GM23248 (cell line): ENCODE measurements at regions not wholly inside any gene's neighbourhood (a gene's known extent, or its start where the extent isn't known, plus 50 kb on each side); places are given as distances from the start of the nearest gene placed in this dataset.

Source experiments
- DNase-seq: peaks from one replicate; pipeline ENCODE4 v3.0.0-alpha.2; 2015
- H2AFZ ChIP-seq: fragments of 200-600 bp; sonication (generic); 2 replicates; pipeline ENCODE4 v1.6.1; 2016; ENCODE audit warnings: antibody characterized with exemption
- H3F3A ChIP-seq: fragments of 200-600 bp; sonication (generic); 2 replicates; pipeline ENCODE4 v1.6.1; 2016; ENCODE audit warnings: mild to moderate bottlenecking, antibody characterized with exemption, mixed run types; ENCODE audit not compliant: insufficient read depth
- H3K27ac ChIP-seq: fragments of 200-600 bp; sonication (generic); 2 replicates; pipeline ENCODE4 v1.5.1; 2016; ENCODE audit warnings: mild to moderate bottlenecking
- H3K27me3 ChIP-seq: fragments of 200-600 bp; sonication (generic); replicated peaks from 2 replicates; pipeline ENCODE4 v1.6.1; 2016; ENCODE audit warnings: mild to moderate bottlenecking; ENCODE audit not compliant: insufficient read depth
- H3K36me3 ChIP-seq: fragments of 200-600 bp; sonication (generic); 2 replicates; pipeline ENCODE4 v1.6.1; 2016; ENCODE audit warnings: low read depth, mild to moderate bottlenecking
- H3K4me1 ChIP-seq: fragments of 200-600 bp; sonication (generic); 2 replicates; pipeline ENCODE4 v1.6.1; 2016; ENCODE audit warnings: mild to moderate bottlenecking; ENCODE audit not compliant: insufficient read depth
- H3K4me2 ChIP-seq: fragments of 200-600 bp; sonication (generic); one replicate; pipeline ENCODE4 v1.6.1; 2016; ENCODE audit warnings: mild to moderate bottlenecking; ENCODE audit not compliant: unreplicated experiment
- H3K4me3 ChIP-seq: fragments of 200-600 bp; sonication (generic); 2 replicates; pipeline ENCODE4 v1.5.1; 2016; ENCODE audit warnings: mild to moderate bottlenecking
- H3K79me2 ChIP-seq: fragments of 200-600 bp; sonication (generic); 2 replicates; pipeline ENCODE4 v1.6.1; 2016; ENCODE audit warnings: mild to moderate bottlenecking; ENCODE audit not compliant: insufficient read depth
- H3K9ac ChIP-seq: fragments of 200-600 bp; sonication (generic); 2 replicates; pipeline ENCODE4 v1.6.1; 2016; ENCODE audit warnings: mild to moderate bottlenecking
- H3K9me2 ChIP-seq: fragments of 200-600 bp; sonication (generic); 2 replicates; pipeline ENCODE4 v1.6.1; 2016; ENCODE audit warnings: mixed run types, mild to moderate bottlenecking, moderate library complexity; ENCODE audit not compliant: insufficient read depth
- H3K9me3 ChIP-seq: fragments of 200-600 bp; sonication (generic); one replicate; pipeline ENCODE4 v1.6.1; 2017; ENCODE audit warnings: low read depth
- H4K20me1 ChIP-seq: fragments of 200-600 bp; sonication (generic); 2 replicates; pipeline ENCODE4 v1.6.0; 2016; ENCODE audit not compliant: insufficient read depth
- EZH2 ChIP-seq: fragments of 200-600 bp; sonication (generic); IDR thresholded peaks from 2 replicates; pipeline ENCODE4 v1.6.1; 2018; ENCODE audit warnings: antibody characterized with exemption, mild to moderate bottlenecking; ENCODE audit not compliant: insufficient read depth, poor library complexity, severe bottlenecking
- EZH2phosphoT487 ChIP-seq: fragments of 200-600 bp; sonication (generic); IDR thresholded peaks from 2 replicates; pipeline ENCODE4 v1.6.1; 2018; ENCODE audit warnings: antibody characterized with exemption, moderate library complexity, mild to moderate bottlenecking, low read depth; ENCODE audit not compliant: insufficient read depth
- WGBS, 2 experiments: methylation state at CpG; one replicate each; pipeline ENCODE4 v1.1.6; 2015 to 2017; ENCODE audit warnings: low lambda C conversion rate in 2 of 2, low coverage in 1 of 2; ENCODE audit errors: missing lambda C conversion rate in 2 of 2; 5-methylcytosine and 5-hydroxymethylcytosine counted together
- in situ Hi-C: fragments of 300-500 bp; cut with MboI; formaldehyde crosslinking; loops from 2 replicates; pipeline ENCODE4 v1.15.0; 2020

- no peak overlapping the region for H3K27ac ChIP-seq
- no peaks in the 10 kb centered on the region for H3K9me2 ChIP-seq
- H4K20me1 ChIP-seq: no peaks in the 10 kb centered on the region
- TF ChIP-seq EZH2 (no peak), EZH2phosphoT487 (no peak)
- H2AFZ ChIP-seq: no peak overlapping the region
- 31 to 34% methylated on average over 6 of the region's 6 CpGs for WGBS, 2 experiments
- H3K79me2 ChIP-seq: no peaks in the 10 kb centered on the region
- H3K9ac ChIP-seq: no peak overlapping the region
- no peak overlapping the region for H3K4me3 ChIP-seq
- no peaks in the 10 kb centered on the region for H3K36me3 ChIP-seq
- H3K4me2 ChIP-seq: no peak overlapping the region
- H3K9me3 ChIP-seq: no peaks in the 10 kb centered on the region
- H3K27me3 ChIP-seq: no peaks in the 10 kb centered on the region
- DNase-seq: no peak
- H3K4me1 ChIP-seq: no peaks in the 10 kb centered on the region
- H3F3A ChIP-seq: no peaks in the 10 kb centered on the region
- in situ Hi-C loops: no loop called here
Measured at GRCh38 chr14:48726080-48726642, 860.0 kb downstream of the RPS29 start.

- no peaks in the 10 kb centered on the region for H3F3A ChIP-seq
- no peaks in the 10 kb centered on the region for H3K9me2 ChIP-seq
- no peaks in the 10 kb centered on the region for H4K20me1 ChIP-seq
- TF ChIP-seq EZH2phosphoT487: no peak
- TF ChIP-seq EZH2: no peak
- DNase-seq: no peak
- no peak overlapping the region for H3K9ac ChIP-seq
- H3K36me3 ChIP-seq: no peaks in the 10 kb centered on the region
- 19 to 23% methylated on average over 6 of the region's 6 CpGs for WGBS, 2 experiments
- no peak overlapping the region for H3K4me2 ChIP-seq
- H3K27ac ChIP-seq: no peak overlapping the region
- in situ Hi-C loops: no loop called here
- no peaks in the 10 kb centered on the region for H3K79me2 ChIP-seq
- H2AFZ ChIP-seq: no peak overlapping the region
- no peak overlapping the region for H3K4me3 ChIP-seq
- H3K27me3 ChIP-seq: no peaks in the 10 kb centered on the region
- no peaks in the 10 kb centered on the region for H3K4me1 ChIP-seq
- no peaks in the 10 kb centered on the region for H3K9me3 ChIP-seq
Measured at GRCh38 chr14:48725051-48725734, 861.0 kb downstream of the RPS29 start.

DNA sequence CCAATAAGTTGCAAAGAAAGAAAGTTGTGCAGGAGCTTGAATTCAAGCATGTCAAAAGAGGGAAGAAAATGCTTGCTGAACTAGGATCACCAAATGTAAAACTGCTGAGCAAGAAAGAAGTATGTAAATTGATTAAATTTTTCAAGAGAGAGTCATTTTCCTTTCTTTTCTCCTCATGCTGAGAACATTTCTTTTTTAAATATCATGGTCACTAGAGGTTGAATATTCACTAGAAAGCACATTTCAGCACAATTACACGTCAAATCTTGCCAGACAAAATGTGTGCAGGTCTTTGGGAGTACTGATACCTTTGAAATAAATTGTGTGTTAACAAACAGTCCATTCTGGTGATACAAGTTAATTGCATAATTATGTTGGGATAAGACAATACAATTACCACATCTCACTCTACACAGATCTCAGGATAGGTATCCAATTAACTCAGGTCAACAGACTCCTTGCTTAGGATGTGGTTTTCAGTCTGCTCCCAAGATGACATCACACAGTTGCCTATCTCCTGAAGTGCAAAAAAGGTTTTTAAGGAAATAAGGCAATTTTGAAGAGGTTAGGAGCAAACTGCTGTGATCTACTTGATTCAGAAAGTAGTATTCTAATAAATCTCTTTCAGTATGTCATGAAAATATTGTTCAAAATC, 862.2 kb downstream of the RPS29 start:
- TF ChIP-seq EZH2 (no peak), EZH2phosphoT487 (no peak)
- H3F3A ChIP-seq: no peaks in the 10 kb centered on the region
- no peak overlapping the region for H3K4me3 ChIP-seq
- no peaks in the 10 kb centered on the region for H3K79me2 ChIP-seq
- in situ Hi-C loops: no loop called here
- no peaks in the 10 kb centered on the region for H3K36me3 ChIP-seq
- 0% methylated on average over 1 of the region's 1 CpG for WGBS, 2 experiments
- no peak for DNase-seq
- H2AFZ ChIP-seq: no peak overlapping the region
- H3K4me1 ChIP-seq: no peaks in the 10 kb centered on the region
- H3K27ac ChIP-seq: no peak overlapping the region
- H3K27me3 ChIP-seq: no peaks in the 10 kb centered on the region
- no peaks in the 10 kb centered on the region for H3K9me3 ChIP-seq
- H4K20me1 ChIP-seq: no peaks in the 10 kb centered on the region
- no peak overlapping the region for H3K4me2 ChIP-seq
- H3K9ac ChIP-seq: no peak overlapping the region
- H3K9me2 ChIP-seq: no peaks in the 10 kb centered on the region

GRCh38 chr14:48714366-48714765, 871.8 kb downstream of the RPS29 start:
- in situ Hi-C loops: no loop called here
- H3K9me3 ChIP-seq: no peaks in the 10 kb centered on the region
- no peaks in the 10 kb centered on the region for H3K27me3 ChIP-seq
- H3K9me2 ChIP-seq: no peaks in the 10 kb centered on the region
- H3K4me1 ChIP-seq: no peaks in the 10 kb centered on the region
- no peak for TF ChIP-seq EZH2phosphoT487
- no peak for TF ChIP-seq EZH2
- H3F3A ChIP-seq: no peaks in the 10 kb centered on the region
- H4K20me1 ChIP-seq: no peaks in the 10 kb centered on the region
- 36 to 39% methylated on average over 7 of the region's 7 CpGs for WGBS, 2 experiments
- H3K4me3 ChIP-seq: no peak overlapping the region
- no peaks in the 10 kb centered on the region for H3K79me2 ChIP-seq
- no peak for DNase-seq
- H3K36me3 ChIP-seq: no peaks in the 10 kb centered on the region
- H3K9ac ChIP-seq: no peak overlapping the region
- no peak overlapping the region for H2AFZ ChIP-seq
- no peak overlapping the region for H3K27ac ChIP-seq
- no peak overlapping the region for H3K4me2 ChIP-seq
